HepG2 (cell line): ENCODE measurements at regions not wholly inside any gene's neighbourhood (a gene's known extent, or its start where the extent isn't known, plus 50 kb on each side); places are given as distances from the start of the nearest gene placed in this dataset.

Experiments used
- EZH2 ChIP-seq: conservative IDR thresholded peaks from 2 replicates; pipeline ENCODE4 v1.6.1; 2012; ENCODE audit warnings: mild to moderate bottlenecking, low read depth, low read length, moderate library complexity
- GLMP ChIP-seq: sonication (generic); formaldehyde crosslinking; IDR thresholded peaks from 2 replicates; pipeline ENCODE4 v1.9.0; 2021; ENCODE audit warnings: missing genetic modification reagents, mild to moderate bottlenecking, borderline replicate concordance
- KDM4B ChIP-seq: sonication (generic); formaldehyde crosslinking; IDR thresholded peaks from 2 replicates; pipeline ENCODE4 v1.4.0; 2020; ENCODE audit warnings: missing genetic modification reagents
- PCBP2 ChIP-seq: fragments of 200-400 bp; formaldehyde crosslinking; optimal IDR thresholded peaks from 2 replicates; pipeline ENCODE3; 2018; ENCODE audit warnings: low read length, low read depth; ENCODE audit not compliant: poor library complexity, severe bottlenecking
- POLR2A ChIP-seq, 2 experiments: IDR thresholded peaks; 2 replicates each; pipeline ENCODE4 v1.6.1; 2011; ENCODE audit warnings: low read depth in 2 of 2, low read length in 2 of 2, mild to moderate bottlenecking in 1 of 2, moderate library complexity in 1 of 2; ENCODE audit not compliant: insufficient read depth in 1 of 2
- PRDM10 ChIP-seq: sonication (generic); formaldehyde crosslinking; IDR thresholded peaks from 2 replicates; pipeline ENCODE4 v1.4.0; 2020; ENCODE audit warnings: low read depth, missing genetic modification reagents
- RFX5 ChIP-seq: IDR thresholded peaks from 2 replicates; pipeline ENCODE4 v1.6.1; 2011; ENCODE audit warnings: low read depth, low read length, improper control_type of control experiment
- ZMYM2 ChIP-seq: sonication (generic); formaldehyde crosslinking; IDR thresholded peaks from 2 replicates; pipeline ENCODE4 v1.8.0; 2022; ENCODE audit warnings: mild to moderate bottlenecking, missing genetic modification reagents
- ZNF430 ChIP-seq: sonication (generic); formaldehyde crosslinking; IDR thresholded peaks from 2 replicates; pipeline ENCODE4 v1.9.0; 2021; ENCODE audit warnings: mild to moderate bottlenecking, missing genetic modification reagents
- ZNF512 ChIP-seq: sonication (generic); formaldehyde crosslinking; IDR thresholded peaks from 2 replicates; pipeline ENCODE4 v1.4.0; 2020; ENCODE audit warnings: mild to moderate bottlenecking, missing genetic modification reagents
- ZNF549 ChIP-seq: sonication (generic); formaldehyde crosslinking; IDR thresholded peaks from 2 replicates; pipeline ENCODE4 v1.5.0; 2020; ENCODE audit warnings: missing genetic modification reagents
- ZXDC ChIP-seq: sonication (generic); formaldehyde crosslinking; IDR thresholded peaks from 2 replicates; pipeline ENCODE4 v1.5.0; 2020; ENCODE audit warnings: mild to moderate bottlenecking, missing genetic modification reagents

- no peak for TF ChIP-seq ZNF549 (CRISPR knock-in tag)
- no peak for TF ChIP-seq ZXDC (CRISPR knock-in tag)
- TF ChIP-seq ZMYM2, result no peak
- no peak for TF ChIP-seq KDM4B (CRISPR knock-in tag)
- TF ChIP-seq ZNF430, result no peak
- no peak for TF ChIP-seq PCBP2
- no peak for TF ChIP-seq POLR2A (IDR thresholded peaks at IDR 0.05; ENCODE audit: insufficient read depth in 1 of 2, low read depth in 2 of 2, low read length in 2 of 2)
- no peak for TF ChIP-seq EZH2
- TF ChIP-seq ZNF512 (CRISPR knock-in tag), result no peak
- no peak for TF ChIP-seq RFX5
- no peak for TF ChIP-seq GLMP
- TF ChIP-seq PRDM10 (CRISPR knock-in tag), result no peak
Measured at GRCh38 chr11:129569007-129569406, 193.4 kb downstream of the BARX2 start.
